ENCODE measurements at regions not wholly inside any gene's neighbourhood (a gene's known extent, or its start where the extent isn't known, plus 50 kb on each side); places are given as distances from the start of the nearest gene placed in this dataset.
"Not testable (repeated sequence)": the region's sequence is repeated elsewhere in the genome, so short reads cannot be mapped to it uniquely, and the experiment has no call there.

- DNase-seq = no peak
Measured at GRCh38 chr15:38614621-38615020, 50.0 kb upstream of the RASGRP1 start.

GRCh38 chr15:38617831-38618230 lies 53.2 kb upstream of the RASGRP1 start:
- DNase-seq = no peak

GRCh38 chr15:38618242-38618955 lies 53.8 kb upstream of the RASGRP1 start:
- DNase-seq = no peak

- DNase-seq = no peak
Measured at GRCh38 chr15:38620098-38620497, 55.5 kb upstream of the RASGRP1 start.

GRCh38 chr15:38620851-38621594 lies 56.4 kb upstream of the RASGRP1 start:
- no peak for DNase-seq

GRCh38 chr15:38622304-38622703 lies 57.7 kb upstream of the RASGRP1 start:
- no peak for DNase-seq

GRCh38 chr15:38622908-38623307 lies 58.3 kb upstream of the RASGRP1 start:
- DNase-seq = no peak

- DNase-seq = no peak
Measured at GRCh38 chr15:38623744-38624143, 59.1 kb upstream of the RASGRP1 start.

- DNase-seq = no peak
Measured at GRCh38 chr15:38624244-38625205, 59.9 kb upstream of the RASGRP1 start.

GRCh38 chr15:38625886-38626285 lies 61.3 kb upstream of the RASGRP1 start:
- DNase-seq = no peak

- no peak for DNase-seq
Measured at GRCh38 chr15:38626443-38627050, 61.9 kb upstream of the RASGRP1 start.

- no peak for DNase-seq
Measured at GRCh38 chr15:38627689-38628277, 63.2 kb upstream of the RASGRP1 start.

- DNase-seq = no peak
Measured at GRCh38 chr15:38631119-38632075, 66.8 kb upstream of the RASGRP1 start.

- DNase-seq = no peak
Measured at GRCh38 chr15:38635170-38635569, 70.6 kb upstream of the RASGRP1 start.

GRCh38 chr15:38636597-38636996 lies 72.0 kb upstream of the RASGRP1 start:
- DNase-seq = no peak

- DNase-seq = no peak
Measured at GRCh38 chr15:38638126-38638525, 73.5 kb upstream of the RASGRP1 start.

GRCh38 chr15:38638811-38639210 lies 74.2 kb upstream of the RASGRP1 start:
- no peak for DNase-seq

GRCh38 chr15:38642689-38643270 lies 78.2 kb upstream of the RASGRP1 start:
- no peak for DNase-seq

GRCh38 chr15:38644353-38644752 lies 79.7 kb upstream of the RASGRP1 start:
- not testable (repeated sequence) for DNase-seq

GRCh38 chr15:38646716-38647115 lies 82.1 kb upstream of the RASGRP1 start:
- DNase-seq = no peak

- no peak for DNase-seq
Measured at GRCh38 chr15:38647683-38648082, 83.1 kb upstream of the RASGRP1 start.
